Smooth muscle cell (in vitro differentiated cells): ENCODE measurements at regions not wholly inside any gene's neighbourhood (a gene's known extent, or its start where the extent isn't known, plus 50 kb on each side); places are given as distances from the start of the nearest gene placed in this dataset.
"Not testable (repeated sequence)": the region's sequence is repeated elsewhere in the genome, so short reads cannot be mapped to it uniquely, and the experiment has no call there.

Experiments
- DNase-seq: peaks from one replicate; lab custom pipeline; 2025; ENCODE audit not compliant: unreplicated experiment; lab: John Stamatoyannopoulos, UW
- H2AFZ ChIP-seq: fragments of 200-600 bp; sonication (generic); 2 replicates; pipeline ENCODE4 v1.6.0; 2016; ENCODE audit warnings: antibody characterized with exemption, low read depth, mild to moderate bottlenecking
- H3F3A ChIP-seq: fragments of 200-600 bp; sonication (generic); 2 replicates; pipeline ENCODE4 v1.6.0; 2017; ENCODE audit warnings: antibody characterized with exemption, low read depth
- H3K27ac ChIP-seq: fragments of 200-600 bp; sonication (generic); 2 replicates; pipeline ENCODE4 v1.5.1; 2016; ENCODE audit warnings: low read depth, mild to moderate bottlenecking
- H3K27me3 ChIP-seq: fragments of 200-600 bp; sonication (generic); 2 replicates; pipeline ENCODE4 v1.6.1; 2016; ENCODE audit warnings: low read depth, mild to moderate bottlenecking
- H3K36me3 ChIP-seq: fragments of 200-600 bp; sonication (generic); 2 replicates; pipeline ENCODE4 v1.5.1; 2016; ENCODE audit warnings: low read depth
- H3K4me1 ChIP-seq: fragments of 200-600 bp; sonication (generic); 2 replicates; pipeline ENCODE4 v1.5.1; 2016; ENCODE audit warnings: low read depth
- H3K4me2 ChIP-seq: fragments of 200-600 bp; sonication (generic); 2 replicates; pipeline ENCODE4 v1.6.0; 2016; ENCODE audit warnings: mild to moderate bottlenecking
- H3K4me3 ChIP-seq: fragments of 200-600 bp; sonication (generic); 2 replicates; pipeline ENCODE4 v1.5.1; 2016; ENCODE audit warnings: mild to moderate bottlenecking
- H3K79me2 ChIP-seq: fragments of 200-600 bp; sonication (generic); 2 replicates; pipeline ENCODE4 v1.6.0; 2016; ENCODE audit warnings: low read depth, mild to moderate bottlenecking
- H3K9ac ChIP-seq: fragments of 200-600 bp; sonication (generic); 2 replicates; pipeline ENCODE4 v1.6.0; 2016; ENCODE audit warnings: low read depth
- H3K9me3 ChIP-seq: fragments of 200-600 bp; sonication (generic); replicated peaks from 2 replicates; pipeline ENCODE4 v1.5.1; 2016; ENCODE audit warnings: low read depth
- H4K20me1 ChIP-seq: fragments of 200-600 bp; sonication (generic); 2 replicates; pipeline ENCODE4 v1.6.0; 2016; ENCODE audit warnings: low read depth
- WGBS: methylation state at CpG from one replicate; pipeline ENCODE4 v1.1.7; 2016; ENCODE audit warnings: low lambda C conversion rate; 5-methylcytosine and 5-hydroxymethylcytosine counted together
- TF ChIP-seq, protein P1 (sequence below): fragments of 200-600 bp; sonication (generic); IDR thresholded peaks from 2 replicates; pipeline ENCODE4 v1.5.1; 2017; ENCODE audit warnings: borderline replicate concordance, mild to moderate bottlenecking, antibody characterized with exemption; ENCODE audit not compliant: insufficient read depth, poor library complexity, severe bottlenecking

DNA sequence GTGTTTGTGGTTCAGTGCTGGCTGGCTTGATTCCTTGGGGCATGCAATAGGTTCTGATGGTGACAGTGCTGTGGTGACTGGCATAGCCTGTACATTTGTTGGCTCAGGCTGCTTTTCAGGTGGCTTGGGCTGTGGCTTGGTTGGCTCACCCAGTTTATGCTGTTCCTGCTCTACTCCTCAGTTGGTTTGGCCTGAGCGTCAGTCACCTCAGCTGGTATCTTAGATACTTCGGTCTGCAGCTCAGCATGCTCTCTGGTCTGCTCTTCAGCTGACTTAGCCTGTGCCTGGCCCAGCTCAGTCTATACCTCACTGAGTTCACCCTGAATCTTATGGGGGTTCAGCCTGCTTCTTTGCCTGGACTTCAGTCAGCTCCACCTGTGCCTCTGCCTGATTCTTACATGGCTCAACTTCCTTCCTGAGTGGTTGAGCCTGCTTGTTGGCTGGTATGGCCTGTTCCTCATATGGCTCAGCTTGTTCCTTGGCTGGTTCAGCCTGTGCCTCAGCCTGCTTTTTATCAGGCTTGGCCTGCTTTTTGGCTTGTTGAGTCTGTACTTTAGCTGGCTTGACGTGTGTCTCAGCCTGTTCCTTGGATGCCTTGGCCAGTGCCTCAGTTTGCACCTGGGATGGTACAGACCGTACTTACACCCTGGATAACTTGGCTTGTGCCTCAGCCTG, 170.6 kb downstream of the MSN start:
- Histone ChIP-seq H3K79me2 (no peaks in the 10 kb centered on the region), H3K27me3 (no peaks in the 10 kb centered on the region), H2AFZ (no peak overlapping the region), H3K4me3 (no peak overlapping the region), H3K36me3 (no peaks in the 10 kb centered on the region), H3F3A (no peaks in the 10 kb centered on the region), H4K20me1 (no peaks in the 10 kb centered on the region), H3K9me3 (no peaks in the 10 kb centered on the region), H3K4me1 (no peaks in the 10 kb centered on the region), H3K27ac (no peak overlapping the region), H3K4me2 (no peak overlapping the region), H3K9ac (no peak overlapping the region)
- WGBS, result 80% methylated on average over 4 of the region's 4 CpGs
- DNase-seq, result no peak
- TF ChIP-seq, protein P1, sequence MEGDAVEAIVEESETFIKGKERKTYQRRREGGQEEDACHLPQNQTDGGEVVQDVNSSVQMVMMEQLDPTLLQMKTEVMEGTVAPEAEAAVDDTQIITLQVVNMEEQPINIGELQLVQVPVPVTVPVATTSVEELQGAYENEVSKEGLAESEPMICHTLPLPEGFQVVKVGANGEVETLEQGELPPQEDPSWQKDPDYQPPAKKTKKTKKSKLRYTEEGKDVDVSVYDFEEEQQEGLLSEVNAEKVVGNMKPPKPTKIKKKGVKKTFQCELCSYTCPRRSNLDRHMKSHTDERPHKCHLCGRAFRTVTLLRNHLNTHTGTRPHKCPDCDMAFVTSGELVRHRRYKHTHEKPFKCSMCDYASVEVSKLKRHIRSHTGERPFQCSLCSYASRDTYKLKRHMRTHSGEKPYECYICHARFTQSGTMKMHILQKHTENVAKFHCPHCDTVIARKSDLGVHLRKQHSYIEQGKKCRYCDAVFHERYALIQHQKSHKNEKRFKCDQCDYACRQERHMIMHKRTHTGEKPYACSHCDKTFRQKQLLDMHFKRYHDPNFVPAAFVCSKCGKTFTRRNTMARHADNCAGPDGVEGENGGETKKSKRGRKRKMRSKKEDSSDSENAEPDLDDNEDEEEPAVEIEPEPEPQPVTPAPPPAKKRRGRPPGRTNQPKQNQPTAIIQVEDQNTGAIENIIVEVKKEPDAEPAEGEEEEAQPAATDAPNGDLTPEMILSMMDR, result no peak

DNA sequence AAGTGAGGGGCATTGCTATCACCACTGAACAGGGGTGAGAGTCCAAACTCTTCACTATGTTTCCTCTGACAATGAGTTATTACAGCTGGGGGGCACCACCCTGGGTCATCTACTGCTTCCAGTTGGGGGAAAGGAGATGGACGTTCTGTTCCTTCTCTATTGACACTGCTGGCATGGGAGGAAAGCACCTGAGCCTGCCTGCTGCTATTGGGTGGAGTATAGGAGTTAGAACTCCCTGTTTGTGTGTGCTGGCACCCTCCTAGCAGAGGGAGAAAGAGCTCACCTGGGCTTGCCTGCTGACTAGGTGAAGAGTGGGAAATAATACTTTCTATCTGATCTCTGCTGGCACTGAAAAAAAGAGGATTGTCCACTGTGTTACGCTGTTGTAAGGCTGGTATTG, 163.8 kb downstream of the MSN start:
- Histone ChIP-seq H3K36me3 (no peaks in the 10 kb centered on the region), H3K9me3 (no peaks in the 10 kb centered on the region), H3F3A (no peaks in the 10 kb centered on the region), H3K27ac (no peak overlapping the region), H3K9ac (no peak overlapping the region), H3K79me2 (no peaks in the 10 kb centered on the region), H3K4me3 (no peak overlapping the region), H3K4me2 (no peak overlapping the region), H4K20me1 (no peaks in the 10 kb centered on the region), H3K4me1 (no peaks in the 10 kb centered on the region), H3K27me3 (no peaks in the 10 kb centered on the region), H2AFZ (no peak overlapping the region)
- TF ChIP-seq, protein P1, result no peak
- DNase-seq, result no peak
- 55% methylated on average over 2 of the region's 2 CpGs for WGBS

DNA sequence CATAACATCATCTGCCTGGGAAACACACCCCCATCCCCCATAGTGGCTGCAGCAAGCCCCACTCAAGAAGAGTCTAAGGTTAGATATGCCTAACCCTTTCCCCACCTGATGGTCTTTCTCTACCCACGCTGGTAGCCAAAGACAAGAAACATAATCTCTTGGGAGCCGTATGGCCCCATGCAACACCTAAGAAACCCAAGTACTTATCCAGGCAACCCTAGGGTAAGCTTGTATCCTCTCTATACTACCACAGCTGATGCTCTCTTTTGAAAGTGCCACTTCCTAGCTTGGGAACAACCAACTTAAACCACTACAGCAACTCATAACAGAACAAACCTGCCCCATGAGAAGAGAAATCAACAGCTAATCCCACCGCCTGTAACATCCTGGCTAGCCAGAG, 161.1 kb downstream of the MSN start:
- TF ChIP-seq, protein P1, result no peak
- no peaks in the 10 kb centered on the region for H3K9me3 ChIP-seq
- H3F3A ChIP-seq, result no peaks in the 10 kb centered on the region
- H2AFZ ChIP-seq, result no peak overlapping the region
- H4K20me1 ChIP-seq, result no peaks in the 10 kb centered on the region
- H3K27ac ChIP-seq, result no peak overlapping the region
- no peak overlapping the region for H3K4me3 ChIP-seq
- no peaks in the 10 kb centered on the region for H3K27me3 ChIP-seq
- no peak overlapping the region for H3K9ac ChIP-seq
- no peaks in the 10 kb centered on the region for H3K36me3 ChIP-seq
- 75% methylated on average over 3 of the region's 3 CpGs for WGBS
- no peaks in the 10 kb centered on the region for H3K4me1 ChIP-seq
- H3K4me2 ChIP-seq, result no peak overlapping the region
- no peaks in the 10 kb centered on the region for H3K79me2 ChIP-seq
- no peak for DNase-seq

DNA sequence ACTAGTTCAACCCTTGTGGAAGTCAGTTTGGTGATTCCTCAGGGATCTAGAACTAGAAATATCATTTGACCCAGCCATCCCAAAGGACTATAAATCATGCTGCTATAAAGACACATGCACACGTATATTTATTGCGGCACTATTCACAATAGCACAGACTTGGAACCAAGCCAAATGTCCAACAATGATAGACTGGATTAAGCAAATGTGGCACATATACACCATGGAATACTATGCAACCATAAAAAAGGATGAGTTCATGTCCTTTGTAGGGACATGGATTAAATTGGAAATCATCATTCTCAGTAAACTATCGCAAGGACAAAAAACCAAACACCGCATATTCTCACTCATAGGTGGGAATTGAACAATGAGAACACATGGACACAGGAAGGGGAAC, 157.8 kb downstream of the MSN start:
- not testable (repeated sequence) for H3K4me3 ChIP-seq, H3F3A ChIP-seq, H3K27ac ChIP-seq, H4K20me1 ChIP-seq, H3K9me3 ChIP-seq, DNase-seq, H3K9ac ChIP-seq, H2AFZ ChIP-seq, H3K27me3 ChIP-seq, H3K36me3 ChIP-seq, H3K4me2 ChIP-seq, H3K79me2 ChIP-seq, H3K4me1 ChIP-seq
- 98% methylated on average over 4 of the region's 4 CpGs for whole genome bisulfite sequencing
